ENCODE measurements at regions not wholly inside any gene's neighbourhood (a gene's known extent, or its start where the extent isn't known, plus 50 kb on each side); places are given as distances from the start of the nearest gene placed in this dataset.

DNA sequence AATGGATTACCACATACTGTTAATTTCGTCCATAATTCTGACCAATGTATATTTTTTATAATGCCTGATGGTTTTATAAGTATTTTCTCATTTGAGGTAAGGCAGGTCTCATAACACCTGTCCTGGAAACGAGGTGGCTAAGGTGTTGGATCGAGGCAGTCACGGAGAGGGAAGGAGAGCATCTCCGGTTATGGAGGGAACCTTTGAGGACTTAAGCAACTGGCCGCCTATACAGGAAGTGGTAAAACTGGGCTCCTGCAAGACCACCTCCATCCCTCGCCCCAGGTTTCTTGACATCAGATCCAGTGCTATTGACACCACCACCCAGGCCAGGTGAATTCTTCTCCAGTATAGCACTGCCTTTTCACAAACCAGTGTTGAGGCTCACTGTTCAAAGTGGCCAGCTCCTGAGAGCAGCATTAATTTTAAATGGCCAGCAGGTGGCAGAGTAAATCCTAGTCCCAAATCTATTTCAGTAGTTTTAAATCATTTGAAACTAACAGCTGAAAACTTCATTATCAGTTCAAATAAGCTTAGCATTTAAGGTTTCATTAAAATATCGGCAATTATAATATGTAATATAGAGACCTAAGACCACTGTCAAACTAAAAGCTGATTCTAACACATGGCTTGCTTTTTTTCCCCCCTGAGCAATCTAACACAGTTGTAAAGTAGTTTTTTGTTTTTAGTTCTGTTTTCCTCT lies 100.8 kb downstream of the PPM1A start:
- TF ChIP-seq, protein P1, sequence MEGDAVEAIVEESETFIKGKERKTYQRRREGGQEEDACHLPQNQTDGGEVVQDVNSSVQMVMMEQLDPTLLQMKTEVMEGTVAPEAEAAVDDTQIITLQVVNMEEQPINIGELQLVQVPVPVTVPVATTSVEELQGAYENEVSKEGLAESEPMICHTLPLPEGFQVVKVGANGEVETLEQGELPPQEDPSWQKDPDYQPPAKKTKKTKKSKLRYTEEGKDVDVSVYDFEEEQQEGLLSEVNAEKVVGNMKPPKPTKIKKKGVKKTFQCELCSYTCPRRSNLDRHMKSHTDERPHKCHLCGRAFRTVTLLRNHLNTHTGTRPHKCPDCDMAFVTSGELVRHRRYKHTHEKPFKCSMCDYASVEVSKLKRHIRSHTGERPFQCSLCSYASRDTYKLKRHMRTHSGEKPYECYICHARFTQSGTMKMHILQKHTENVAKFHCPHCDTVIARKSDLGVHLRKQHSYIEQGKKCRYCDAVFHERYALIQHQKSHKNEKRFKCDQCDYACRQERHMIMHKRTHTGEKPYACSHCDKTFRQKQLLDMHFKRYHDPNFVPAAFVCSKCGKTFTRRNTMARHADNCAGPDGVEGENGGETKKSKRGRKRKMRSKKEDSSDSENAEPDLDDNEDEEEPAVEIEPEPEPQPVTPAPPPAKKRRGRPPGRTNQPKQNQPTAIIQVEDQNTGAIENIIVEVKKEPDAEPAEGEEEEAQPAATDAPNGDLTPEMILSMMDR (conservative IDR thresholded peaks at IDR 0.05; ENCODE audit: low read length), result peak; percentile 80
- TF ChIP-seq EZH2phosphoT487 (IDR thresholded peaks at IDR 0.05; ENCODE audit: borderline replicate concordance), result no peak
- Histone ChIP-seq H3K9me3 (ENCODE audit: insufficient read depth, low read depth, low read length) (no peaks in the 10 kb centered on the region), H3K9me2 (replicated peaks; ENCODE audit: low read depth, low read length) (no peaks in the 10 kb centered on the region), H3K9ac (ENCODE audit: low read depth, low read length, poor library complexity, severe bottlenecking) (no peak overlapping the region), H3F3A (ENCODE audit: low read depth) (no peaks in the 10 kb centered on the region), H3K4me2 (ENCODE audit: low read depth, low read length, poor library complexity, severe bottlenecking) (no peak overlapping the region), H3K4me1 (ENCODE audit: insufficient read depth, low read length, poor library complexity, severe bottlenecking) (peaks cover 24% of the 10 kb centered on the region), H4K20me1 (ENCODE audit: insufficient read depth, low read length, poor library complexity, severe bottlenecking) (no peaks in the 10 kb centered on the region), H3K79me2 (ENCODE audit: insufficient read depth, low read length) (no peaks in the 10 kb centered on the region), H2AFZ (ENCODE audit: low read length) (peak overlapping the region; percentile 35; the same call in 1 of the 2 replicates), H3K4me3 (ENCODE audit: low read length, poor library complexity, severe bottlenecking) (no peak overlapping the region), H3K36me3 (ENCODE audit: insufficient read depth, low read length) (no peaks in the 10 kb centered on the region), H3K27me3 (ENCODE audit: insufficient read depth, low read length, poor library complexity, severe bottlenecking) (no peaks in the 10 kb centered on the region)

GRCh38 chr14:60350366-60350720 lies 101.3 kb downstream of the PPM1A start:
- Histone ChIP-seq H3K9ac (ENCODE audit: low read depth, low read length, poor library complexity, severe bottlenecking) (no peak overlapping the region), H3K27me3 (ENCODE audit: insufficient read depth, low read length, poor library complexity, severe bottlenecking) (no peaks in the 10 kb centered on the region), H4K20me1 (ENCODE audit: insufficient read depth, low read length, poor library complexity, severe bottlenecking) (no peaks in the 10 kb centered on the region), H3K9me2 (replicated peaks; ENCODE audit: low read depth, low read length) (no peaks in the 10 kb centered on the region), H3K4me3 (ENCODE audit: low read length, poor library complexity, severe bottlenecking) (no peak overlapping the region), H3K9me3 (ENCODE audit: insufficient read depth, low read depth, low read length) (no peaks in the 10 kb centered on the region), H3K4me1 (ENCODE audit: insufficient read depth, low read length, poor library complexity, severe bottlenecking) (peaks cover 18% of the 10 kb centered on the region), H3K79me2 (ENCODE audit: insufficient read depth, low read length) (no peaks in the 10 kb centered on the region), H3K4me2 (ENCODE audit: low read depth, low read length, poor library complexity, severe bottlenecking) (no peak overlapping the region), H2AFZ (ENCODE audit: low read length) (peak overlapping the region; percentile 35; the same call in 1 of the 2 replicates), H3F3A (ENCODE audit: low read depth) (no peaks in the 10 kb centered on the region), H3K36me3 (ENCODE audit: insufficient read depth, low read length) (no peaks in the 10 kb centered on the region)
- TF ChIP-seq, protein P1 (conservative IDR thresholded peaks at IDR 0.05; ENCODE audit: low read length), result no peak
- no peak for TF ChIP-seq EZH2phosphoT487 (IDR thresholded peaks at IDR 0.05; ENCODE audit: borderline replicate concordance)

- TF ChIP-seq EZH2phosphoT487 (IDR thresholded peaks at IDR 0.05; ENCODE audit: borderline replicate concordance), result no peak
- TF ChIP-seq, protein P1 (conservative IDR thresholded peaks at IDR 0.05; ENCODE audit: low read length), result no peak
- H3K27me3 ChIP-seq (ENCODE audit: insufficient read depth, low read length, poor library complexity, severe bottlenecking), result no peaks in the 10 kb centered on the region
- no peaks in the 10 kb centered on the region for H3K9me2 ChIP-seq (replicated peaks; ENCODE audit: low read depth, low read length)
- H3K4me1 ChIP-seq (ENCODE audit: insufficient read depth, low read length, poor library complexity, severe bottlenecking), result no peaks in the 10 kb centered on the region
- no peaks in the 10 kb centered on the region for H3K9me3 ChIP-seq (ENCODE audit: insufficient read depth, low read depth, low read length)
- no peak overlapping the region for H2AFZ ChIP-seq (ENCODE audit: low read length)
- no peaks in the 10 kb centered on the region for H3K36me3 ChIP-seq (ENCODE audit: insufficient read depth, low read length)
- no peaks in the 10 kb centered on the region for H3F3A ChIP-seq (ENCODE audit: low read depth)
- H3K4me3 ChIP-seq (ENCODE audit: low read length, poor library complexity, severe bottlenecking), result no peak overlapping the region
- H4K20me1 ChIP-seq (ENCODE audit: insufficient read depth, low read length, poor library complexity, severe bottlenecking), result no peaks in the 10 kb centered on the region
- no peaks in the 10 kb centered on the region for H3K79me2 ChIP-seq (ENCODE audit: insufficient read depth, low read length)
- H3K4me2 ChIP-seq (ENCODE audit: low read depth, low read length, poor library complexity, severe bottlenecking), result no peak overlapping the region
- no peak overlapping the region for H3K9ac ChIP-seq (ENCODE audit: low read depth, low read length, poor library complexity, severe bottlenecking)
Measured at GRCh38 chr14:60353420-60353819, 104.4 kb downstream of the PPM1A start.

Data from Loucy (cell line).